Endothelial cell of umbilical vein (primary cell): ENCODE measurements at regions not wholly inside any gene's neighbourhood (a gene's known extent, or its start where the extent isn't known, plus 50 kb on each side); places are given as distances from the start of the nearest gene placed in this dataset.

Source experiments
- BruUV-seq: library from RNA; stranded (reverse); fragments of 400-500 nt; replicated peaks from 2 replicates; lab custom pipeline; 2021; lab: Mats Ljungman, UMichigan
- CTCF ChIA-PET: fragments of 300-600, 350-600 bp; sonication (Branson Sonifier 250); formaldehyde crosslinking; loops from one replicate; lab custom pipeline; 2021; ENCODE audit warnings: antibody characterized with exemption, inconsistent platforms; lab: Charles Lee
- POLR2A ChIA-PET: fragments of 300-600, 350-600 bp; sonication (Branson Sonifier 250); formaldehyde crosslinking; loops from one replicate; lab custom pipeline; 2021; ENCODE audit warnings: antibody characterized with exemption, inconsistent platforms; lab: Charles Lee
- DNase-seq: peaks from one replicate; pipeline ENCODE4 v3.0.0-alpha.2; 2011; ENCODE audit warnings: low read depth, low spot score
- FAIRE-seq: peaks from 2 replicates; lab custom pipeline; 2011; peaks lifted over from hg19 to GRCh38; lab: Jason Lieb, UNC
- H2AFZ ChIP-seq: 2 replicates; pipeline ENCODE4 v1.6.0; 2012; ENCODE audit warnings: low read depth, low read length, control low read depth, inconsistent platforms
- H3K27ac ChIP-seq: 2 replicates; pipeline ENCODE4 v1.5.1; 2011; ENCODE audit warnings: low read depth, mild to moderate bottlenecking, control low read depth, low read length, moderate library complexity; ENCODE audit not compliant: insufficient read depth
- H3K27me3 ChIP-seq, 2 experiments: 2 replicates each; pipeline versions ENCODE4 v1.6.0 to v1.6.1; 2011; ENCODE audit warnings: low read length in 2 of 2, mixed read lengths in 1 of 2; ENCODE audit not compliant: control insufficient read depth in 2 of 2, insufficient read depth in 2 of 2
- H3K36me3 ChIP-seq, 2 experiments: 2 replicates in 1 of 2; 3 replicates in 1 of 2; pipeline ENCODE4 v1.5.1; 2011; ENCODE audit warnings: low read length in 2 of 2, mild to moderate bottlenecking in 1 of 2, moderate library complexity in 1 of 2; ENCODE audit not compliant: control insufficient read depth in 2 of 2, insufficient read depth in 2 of 2; ENCODE audit errors: extremely low read depth in 1 of 2
- H3K4me1 ChIP-seq: 3 replicates; pipeline ENCODE4 v1.5.1; 2011; ENCODE audit warnings: mild to moderate bottlenecking, low read length; ENCODE audit not compliant: control insufficient read depth, insufficient read depth; ENCODE audit errors: extremely low read depth
- H3K4me2 ChIP-seq: 2 replicates; pipeline ENCODE4 v1.6.1; 2011; ENCODE audit warnings: low read length, control low read depth, mixed read lengths; ENCODE audit not compliant: insufficient read depth
- H3K4me3 ChIP-seq, 3 experiments: fragments of 200-600 bp in 1 of 3; sonication (generic), shearing (Covaris generic) in 1 of 3; replicated peaks in 1 of 3; 2 replicates each; pipeline ENCODE4 v1.5.1; 2011 to 2016; ENCODE audit warnings: control low read depth in 3 of 3, low read length in 3 of 3, mild to moderate bottlenecking in 2 of 3, inconsistent platforms in 1 of 3, low read depth in 1 of 3, moderate library complexity in 1 of 3; ENCODE audit not compliant: insufficient read depth in 1 of 3
- H3K79me2 ChIP-seq: 2 replicates; pipeline ENCODE4 v1.6.0; 2012; ENCODE audit warnings: low read length, inconsistent platforms; ENCODE audit not compliant: control insufficient read depth, insufficient read depth
- H3K9ac ChIP-seq: replicated peaks from 2 replicates; pipeline ENCODE3; 2011; ENCODE audit warnings: low read length, control low read depth; ENCODE audit not compliant: insufficient read depth; ENCODE audit errors: extremely low read depth
- H3K9me1 ChIP-seq: replicated peaks from 3 replicates; pipeline ENCODE4 v1.6.0; 2011; ENCODE audit warnings: mild to moderate bottlenecking, low read length; ENCODE audit not compliant: control insufficient read depth, insufficient read depth; ENCODE audit errors: extremely low read depth
- H3K9me3 ChIP-seq: replicated peaks from 2 replicates; pipeline ENCODE4 v1.5.1; 2012; ENCODE audit warnings: low read length, inconsistent platforms; ENCODE audit not compliant: control insufficient read depth, insufficient read depth
- H4K20me1 ChIP-seq: replicated peaks from 2 replicates; pipeline ENCODE3; 2011; ENCODE audit warnings: mild to moderate bottlenecking, low read length; ENCODE audit not compliant: control insufficient read depth, insufficient read depth; ENCODE audit errors: extremely low read depth
- CTCF ChIP-seq, 2 donors: IDR thresholded peaks; 1 replicate in 1 of 2; 2 replicates in 1 of 2; pipeline ENCODE4 v1.5.1; 2011; ENCODE audit warnings: low read length in 2 of 2, mild to moderate bottlenecking in 2 of 2, moderate library complexity in 2 of 2, control low read depth in 1 of 2, inconsistent platforms in 1 of 2, low read depth in 1 of 2; ENCODE audit not compliant: insufficient read depth in 1 of 2; ENCODE audit errors: extremely low read depth in 1 of 2
- EZH2 ChIP-seq: IDR thresholded peaks from 2 replicates; pipeline ENCODE4 v1.6.1; 2012; ENCODE audit warnings: borderline replicate concordance, low read depth, mild to moderate bottlenecking, moderate library complexity, low read length, inconsistent platforms; ENCODE audit not compliant: severe bottlenecking
- FOS ChIP-seq: IDR thresholded peaks from 2 replicates; pipeline ENCODE4 v1.6.1; 2011; ENCODE audit warnings: mild to moderate bottlenecking, low read length, moderate library complexity, borderline replicate concordance; ENCODE audit not compliant: insufficient read depth
- GATA2 ChIP-seq: IDR thresholded peaks from 2 replicates; pipeline ENCODE4 v1.7.0; 2011; ENCODE audit warnings: low read depth, mild to moderate bottlenecking, moderate library complexity, mixed read lengths, low read length; ENCODE audit not compliant: insufficient read length, insufficient read depth
- JUN ChIP-seq: IDR thresholded peaks from 2 replicates; pipeline ENCODE4 v1.6.1; 2011; ENCODE audit warnings: borderline replicate concordance, low read depth; ENCODE audit not compliant: insufficient read length, insufficient read depth
- MYC ChIP-seq: IDR thresholded peaks from one replicate; pipeline ENCODE4 v1.6.1; 2011; ENCODE audit warnings: mild to moderate bottlenecking, low read depth, low read length
- POLR2A ChIP-seq: IDR thresholded peaks from 2 replicates; pipeline ENCODE4 v1.6.1; 2012; ENCODE audit warnings: low read depth, mild to moderate bottlenecking, control low read depth, low read length
- POLR2AphosphoS5 ChIP-seq: IDR thresholded peaks from 2 replicates; pipeline ENCODE4 v1.6.1; 2012; ENCODE audit warnings: low read depth, mild to moderate bottlenecking, control low read depth, low read length, moderate library complexity; ENCODE audit not compliant: insufficient read depth
- dilution Hi-C: fragments of 300-500 bp; cut with MboI; formaldehyde crosslinking; loops from one replicate; pipeline ENCODE4 v1.15.0; 2019; ENCODE audit warnings: low sequenced_read_pairs; ENCODE audit not compliant: extremely low pct_ligation_motif_present
- intact Hi-C: fragments of 100-400 bp; cut with micrococcal nuclease; formaldehyde crosslinking; loops from one replicate; pipeline ENCODE4 v1.10.0; 2022
- TF ChIP-seq, protein P1 (sequence below): IDR thresholded peaks from 2 replicates; pipeline ENCODE4 v1.6.1; 2011; ENCODE audit not compliant: insufficient read depth, insufficient read length

GRCh38 chrX:39556056-39556455 lies 541.7 kb downstream of the BCOR start:
- no TSS peak for BruUV-seq
- dilution Hi-C loops, result no loop called here

More at GRCh38 chrX:39556056-39556455, 541.7 kb downstream of the BCOR start:
- no peak for FAIRE-seq
- Histone ChIP-seq H3K27ac (no peak overlapping the region), H3K9me3 (no peaks in the 10 kb centered on the region), H2AFZ (no peak overlapping the region), H3K36me3 (no peaks in the 10 kb centered on the region), H3K27me3 (no peaks in the 10 kb centered on the region), H3K4me3 (no peak overlapping the region), H3K79me2 (no peaks in the 10 kb centered on the region), H4K20me1 (no peaks in the 10 kb centered on the region), H3K4me1 (no peaks in the 10 kb centered on the region), H3K9ac (no peak overlapping the region), H3K4me2 (no peak overlapping the region), H3K9me1 (no peaks in the 10 kb centered on the region)
- CTCF ChIA-PET, result no interaction called here
- POLR2A ChIA-PET, result no interaction called here
- TF ChIP-seq POLR2A (no peak), MYC (no peak), CTCF (IDR thresholded peaks at IDR 0.05; ENCODE audit: extremely low read depth in 1 of 2, insufficient read depth in 1 of 2, low read depth in 1 of 2, low read length in 2 of 2) (no peak), FOS (no peak), POLR2AphosphoS5 (no peak), GATA2 (no peak), EZH2 (no peak), JUN (no peak)
- TF ChIP-seq, protein P1, sequence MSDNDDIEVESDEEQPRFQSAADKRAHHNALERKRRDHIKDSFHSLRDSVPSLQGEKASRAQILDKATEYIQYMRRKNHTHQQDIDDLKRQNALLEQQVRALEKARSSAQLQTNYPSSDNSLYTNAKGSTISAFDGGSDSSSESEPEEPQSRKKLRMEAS, result no peak
- intact Hi-C loops, result no loop called here
- DNase-seq, result no peak
